C4-2B (cell line): ENCODE measurements at regions not wholly inside any gene's neighbourhood (a gene's known extent, or its start where the extent isn't known, plus 50 kb on each side); places are given as distances from the start of the nearest gene placed in this dataset.
"Not testable (repeated sequence)": the region's sequence is repeated elsewhere in the genome, so short reads cannot be mapped to it uniquely, and the experiment has no call there.

Experiments
- H3K27ac ChIP-seq: fragments of 450-650 bp; 2 replicates; pipeline ENCODE4 v1.5.1; 2017
- ZFX ChIP-seq: fragments of 450-650 bp; IDR thresholded peaks from 2 replicates; pipeline ENCODE4 v1.6.1; 2017
- TF ChIP-seq, protein P1 (sequence below): fragments of 450-650 bp; conservative IDR thresholded peaks from 2 replicates; pipeline ENCODE4 v1.5.1; 2017; ENCODE audit warnings: mild to moderate bottlenecking

DNA sequence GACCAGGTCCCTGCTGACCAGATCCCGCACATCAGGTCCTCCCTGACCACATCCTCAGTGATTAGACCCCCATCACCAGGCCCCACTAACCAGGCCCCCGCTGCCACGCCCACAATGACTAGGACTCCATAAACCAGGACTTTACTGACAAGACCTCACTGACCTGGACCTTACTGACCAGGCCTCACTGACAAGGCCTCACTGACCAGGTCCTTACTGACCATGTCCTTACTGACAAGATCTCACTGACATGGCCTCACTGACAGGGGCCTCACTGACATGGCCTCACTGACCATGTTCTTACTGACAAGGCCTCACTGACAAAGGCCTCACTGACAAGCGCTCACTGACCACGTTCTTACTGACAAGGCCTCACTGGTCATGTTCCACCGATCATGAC lies 107.9 kb upstream of the TEKT4 start:
- TF ChIP-seq, protein P1, sequence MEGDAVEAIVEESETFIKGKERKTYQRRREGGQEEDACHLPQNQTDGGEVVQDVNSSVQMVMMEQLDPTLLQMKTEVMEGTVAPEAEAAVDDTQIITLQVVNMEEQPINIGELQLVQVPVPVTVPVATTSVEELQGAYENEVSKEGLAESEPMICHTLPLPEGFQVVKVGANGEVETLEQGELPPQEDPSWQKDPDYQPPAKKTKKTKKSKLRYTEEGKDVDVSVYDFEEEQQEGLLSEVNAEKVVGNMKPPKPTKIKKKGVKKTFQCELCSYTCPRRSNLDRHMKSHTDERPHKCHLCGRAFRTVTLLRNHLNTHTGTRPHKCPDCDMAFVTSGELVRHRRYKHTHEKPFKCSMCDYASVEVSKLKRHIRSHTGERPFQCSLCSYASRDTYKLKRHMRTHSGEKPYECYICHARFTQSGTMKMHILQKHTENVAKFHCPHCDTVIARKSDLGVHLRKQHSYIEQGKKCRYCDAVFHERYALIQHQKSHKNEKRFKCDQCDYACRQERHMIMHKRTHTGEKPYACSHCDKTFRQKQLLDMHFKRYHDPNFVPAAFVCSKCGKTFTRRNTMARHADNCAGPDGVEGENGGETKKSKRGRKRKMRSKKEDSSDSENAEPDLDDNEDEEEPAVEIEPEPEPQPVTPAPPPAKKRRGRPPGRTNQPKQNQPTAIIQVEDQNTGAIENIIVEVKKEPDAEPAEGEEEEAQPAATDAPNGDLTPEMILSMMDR, result no peak
- TF ChIP-seq ZFX, result no peak
- H3K27ac ChIP-seq, result no peak overlapping the region

DNA sequence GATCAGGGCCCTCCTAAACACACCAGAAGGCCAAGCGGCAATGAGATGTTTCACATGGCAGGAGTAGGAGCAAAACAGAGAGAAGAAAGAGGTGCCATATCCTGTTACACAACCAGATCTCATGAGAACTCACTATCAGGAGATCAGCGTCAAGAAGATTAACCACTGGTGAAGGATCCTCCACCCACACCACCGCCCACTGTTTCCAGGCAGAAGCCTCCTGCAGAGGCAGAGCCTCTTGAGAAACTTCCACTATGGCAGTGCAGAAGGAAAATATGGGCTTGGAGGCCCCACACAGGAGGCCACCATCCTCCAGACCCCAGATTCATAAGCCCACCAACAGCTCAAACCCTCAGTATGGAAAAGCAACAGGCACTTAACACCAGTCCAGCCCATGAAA lies 106.9 kb upstream of the TEKT4 start:
- not testable (repeated sequence) for H3K27ac ChIP-seq

DNA sequence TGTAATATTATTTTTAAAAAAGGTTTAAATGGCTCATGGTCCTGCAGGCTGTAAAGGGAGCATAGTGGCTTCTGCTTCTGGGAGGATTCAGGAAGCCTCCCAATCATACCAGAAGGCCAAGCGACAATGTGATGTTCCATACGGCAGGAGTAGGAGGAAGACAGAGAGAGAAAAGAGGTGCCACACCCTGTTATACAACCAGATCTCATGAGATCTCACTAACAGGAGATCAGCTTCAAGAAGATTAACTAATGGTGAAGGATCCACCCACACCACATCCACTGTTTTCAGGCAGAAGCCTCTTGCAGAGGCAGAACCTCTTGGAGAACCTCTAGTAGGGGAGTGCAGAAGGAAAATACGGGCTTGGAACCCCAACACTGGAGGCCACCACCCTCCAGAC lies 103.9 kb upstream of the TEKT4 start:
- TF ChIP-seq, protein P1, result no peak
- TF ChIP-seq ZFX, result no peak
- H3K27ac ChIP-seq, result no peak overlapping the region

DNA sequence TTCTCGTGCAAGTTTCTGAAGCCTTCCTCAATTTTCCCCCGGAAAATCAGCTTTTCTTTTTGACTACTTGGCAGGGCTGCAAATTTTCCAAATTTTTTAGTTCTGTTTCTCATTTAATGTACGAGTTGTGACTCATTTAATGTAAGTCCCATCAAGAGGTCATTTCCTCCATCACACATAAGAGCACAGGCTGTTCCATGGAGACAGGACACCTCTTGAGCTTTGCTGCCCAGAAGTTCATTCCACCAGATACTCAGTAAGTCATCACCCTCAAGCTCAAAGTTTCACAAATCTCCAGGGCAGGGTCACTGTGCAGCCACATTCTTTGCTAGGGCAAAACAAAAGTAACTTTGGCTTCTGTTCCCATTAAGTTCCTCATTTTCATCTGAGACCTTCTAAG lies 101.5 kb upstream of the TEKT4 start:
- TF ChIP-seq, protein P1, result no peak
- no peak for TF ChIP-seq ZFX
- H3K27ac ChIP-seq, result no peak overlapping the region

DNA sequence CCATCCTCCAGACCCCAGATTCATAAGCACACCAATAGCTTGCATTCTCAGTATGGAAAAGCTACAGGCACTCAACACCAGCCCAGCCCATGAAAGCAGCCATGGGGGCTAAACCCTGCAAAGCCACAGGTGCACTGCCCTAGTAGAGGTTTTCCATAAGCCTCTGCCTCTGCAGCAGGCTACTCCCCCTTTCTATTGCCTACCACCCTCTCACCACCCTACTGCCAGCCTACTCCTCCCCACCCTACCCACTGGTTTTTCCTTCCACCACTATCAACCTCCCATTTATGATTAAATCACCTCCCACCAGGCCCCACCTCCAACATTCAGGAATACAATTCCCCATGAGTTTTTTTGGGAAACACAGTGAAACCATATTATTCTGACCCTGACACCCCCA lies 96.4 kb upstream of the TEKT4 start:
- no peak overlapping the region for H3K27ac ChIP-seq
- TF ChIP-seq, protein P1, result no peak
- TF ChIP-seq ZFX, result no peak

DNA sequence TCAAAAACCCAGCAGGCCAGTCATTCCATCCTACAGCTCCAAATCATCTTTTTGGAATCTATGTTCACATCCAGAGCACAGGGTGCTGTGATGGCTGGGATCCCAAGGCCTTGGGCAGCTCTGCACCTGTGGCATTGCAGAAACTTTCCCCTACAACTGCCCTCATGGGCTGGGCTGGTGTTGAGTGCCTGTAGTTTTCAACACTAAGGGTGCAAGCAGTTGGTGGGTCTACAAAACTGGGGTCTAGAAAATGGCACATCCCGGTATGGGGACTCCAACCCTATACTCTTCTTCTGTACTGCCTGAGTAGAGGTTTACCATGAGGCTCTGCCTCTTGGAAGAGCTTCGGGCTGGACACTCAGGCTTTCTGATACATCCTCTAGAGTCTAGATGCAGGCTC lies 95.2 kb upstream of the TEKT4 start:
- TF ChIP-seq, protein P1, result no peak
- TF ChIP-seq ZFX, result no peak

DNA sequence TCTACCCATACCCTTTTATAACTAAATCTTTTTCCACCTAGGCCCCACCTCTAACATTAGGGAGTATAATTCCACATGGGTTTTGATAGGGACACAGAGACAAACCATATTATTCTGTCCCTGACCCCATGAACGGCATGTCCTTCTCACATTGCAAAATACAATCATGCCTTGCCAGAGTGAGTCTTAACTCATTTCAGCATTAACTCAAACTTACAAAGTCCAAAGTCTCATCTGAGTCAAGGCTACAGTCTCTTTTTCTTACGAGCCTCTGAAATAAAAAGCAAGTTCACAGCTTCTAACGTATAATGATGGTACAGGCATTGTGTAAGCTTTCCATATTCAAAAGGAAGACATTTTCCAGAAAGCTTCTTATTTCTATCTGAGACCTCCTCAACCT lies 86.1 kb upstream of the TEKT4 start:
- H3K27ac ChIP-seq, result not testable (repeated sequence)

More for the DNA sequence above, 95.2 kb upstream of the TEKT4 start:
- H3K27ac ChIP-seq, result no peak overlapping the region

DNA sequence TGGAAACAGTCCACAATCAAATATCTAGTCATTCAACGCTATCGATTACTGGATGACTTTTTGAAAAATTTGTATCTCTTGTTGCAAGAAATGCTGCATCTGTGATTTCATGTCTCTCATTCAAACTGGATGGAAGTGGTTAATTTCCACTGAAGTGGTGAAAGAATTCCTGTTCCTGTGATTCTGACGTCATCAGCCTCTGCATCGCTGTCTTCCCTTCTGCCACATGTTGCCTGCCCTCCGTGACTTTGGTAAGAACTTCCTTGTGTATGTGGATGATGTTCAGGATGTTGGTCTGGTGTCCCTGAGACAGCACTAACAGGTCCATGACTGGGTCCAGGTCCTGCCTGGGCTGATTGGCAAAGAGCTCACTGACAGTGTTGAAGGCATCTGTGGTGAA lies 84.8 kb upstream of the TEKT4 start:
- not testable (repeated sequence) for H3K27ac ChIP-seq

DNA sequence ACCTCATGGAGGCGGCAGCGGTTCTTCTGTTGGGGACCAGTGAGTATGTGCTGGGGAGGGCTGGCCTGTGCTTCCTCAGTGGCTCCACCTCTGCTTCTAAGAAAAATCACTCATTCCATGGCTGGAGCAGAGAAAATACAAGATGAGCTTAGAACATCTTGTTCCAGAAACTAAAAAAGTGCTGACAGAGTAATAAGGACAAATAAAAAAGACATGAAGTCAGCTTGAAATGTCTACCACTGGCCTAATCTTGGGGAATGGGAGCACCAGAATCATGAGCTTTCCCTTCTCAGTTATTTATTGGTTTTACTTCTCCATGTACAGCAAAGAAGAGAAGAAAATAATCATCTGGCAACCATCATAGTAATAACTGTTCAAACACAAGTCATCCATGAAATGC lies 81.1 kb upstream of the TEKT4 start:
- not testable (repeated sequence) for H3K27ac ChIP-seq

DNA sequence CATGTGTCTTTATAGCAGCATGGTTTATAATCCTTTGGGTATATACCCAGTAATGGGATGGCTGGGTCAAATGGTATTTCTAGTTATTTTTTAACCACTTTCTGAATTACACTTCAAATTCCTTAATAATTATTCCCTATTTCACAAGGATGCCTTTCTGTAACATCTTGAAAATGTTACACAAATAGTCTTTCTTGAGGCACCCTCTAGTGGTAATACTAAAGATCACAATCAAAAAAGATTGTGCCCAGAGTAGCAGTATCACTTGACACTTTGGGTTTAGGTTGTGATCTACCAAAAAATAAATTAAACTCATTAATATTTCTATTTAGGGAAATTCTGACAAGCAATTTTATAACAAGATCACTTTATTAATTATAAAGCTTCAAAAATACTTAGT lies 74.0 kb upstream of the TEKT4 start:
- not testable (repeated sequence) for H3K27ac ChIP-seq
- TF ChIP-seq, protein P1, result peak; percentile 62
